ENCODE measurements at regions not wholly inside any gene's neighbourhood (a gene's known extent, or its start where the extent isn't known, plus 50 kb on each side); places are given as distances from the start of the nearest gene placed in this dataset.

- DNase-seq = no peak
Observed at GRCh38 chr14:66380143-66380542, 106.0 kb upstream of the CCDC196 start.

- no peak for DNase-seq
Observed at GRCh38 chr14:66381755-66382154, 104.4 kb upstream of the CCDC196 start.

- no peak for DNase-seq
Observed at GRCh38 chr14:66383257-66383656, 102.9 kb upstream of the CCDC196 start.

- DNase-seq = no peak
Observed at GRCh38 chr14:66383771-66384170, 102.4 kb upstream of the CCDC196 start.

DNA sequence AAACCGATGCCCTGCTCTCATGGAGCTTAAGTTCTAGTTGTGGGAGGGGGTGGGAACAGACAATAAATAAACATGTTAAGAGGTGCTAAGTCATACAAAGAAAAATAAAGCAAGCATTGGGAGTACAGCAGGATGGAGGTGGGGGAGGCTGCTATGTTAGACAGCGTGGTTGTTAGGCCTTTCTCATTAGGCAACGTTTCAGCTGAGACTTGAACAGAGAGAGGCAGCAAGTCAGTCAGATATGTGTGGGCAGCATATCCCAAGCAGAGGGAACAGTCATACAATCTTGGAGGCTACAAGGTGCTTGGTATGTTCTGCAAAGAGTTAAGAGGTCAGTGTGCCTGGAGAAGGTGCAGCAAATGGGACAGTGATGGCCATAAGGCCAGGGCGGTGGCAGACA, 97.7 kb upstream of the CCDC196 start:
- DNase-seq = no peak

DNA sequence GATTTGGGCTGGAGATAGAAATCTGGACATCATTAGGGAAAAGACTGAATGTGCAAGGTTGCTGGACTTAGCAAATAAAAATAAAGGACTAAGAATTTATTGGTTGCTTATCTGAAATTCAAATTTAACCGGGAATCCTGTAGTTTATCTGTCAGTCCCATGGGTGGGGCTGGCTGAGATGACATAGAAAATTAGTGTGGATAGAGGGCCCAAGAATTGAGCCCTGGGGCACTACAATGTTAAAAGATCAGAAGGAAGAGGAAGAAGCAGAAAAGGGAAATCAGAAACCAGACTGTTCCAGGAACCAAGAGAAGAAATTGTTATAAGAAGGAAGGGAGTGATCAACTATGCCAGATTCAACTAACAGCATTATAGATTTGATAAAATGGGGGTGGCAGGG, 96.7 kb upstream of the CCDC196 start:
- DNase-seq = no peak

DNA sequence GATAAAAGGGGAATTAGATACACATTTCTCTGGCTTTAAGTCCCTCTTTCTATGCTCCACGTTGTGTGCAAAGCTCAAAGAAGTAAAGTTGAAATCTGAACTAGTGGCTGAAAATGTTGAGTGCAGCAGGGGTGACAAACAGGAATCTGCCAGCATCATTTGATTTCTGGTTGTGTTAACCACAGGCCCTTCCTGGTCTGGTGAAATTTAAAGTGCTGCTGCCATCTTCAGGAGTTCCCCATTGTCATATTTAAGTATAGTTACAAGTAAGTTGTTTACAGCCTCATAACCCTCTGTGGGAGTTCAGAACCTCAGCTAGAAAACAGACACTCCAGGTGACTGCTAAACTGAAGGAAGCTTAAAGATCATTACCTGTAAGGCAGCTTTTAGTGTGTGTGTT, 90.9 kb upstream of the CCDC196 start:
- no peak for DNase-seq

DNA sequence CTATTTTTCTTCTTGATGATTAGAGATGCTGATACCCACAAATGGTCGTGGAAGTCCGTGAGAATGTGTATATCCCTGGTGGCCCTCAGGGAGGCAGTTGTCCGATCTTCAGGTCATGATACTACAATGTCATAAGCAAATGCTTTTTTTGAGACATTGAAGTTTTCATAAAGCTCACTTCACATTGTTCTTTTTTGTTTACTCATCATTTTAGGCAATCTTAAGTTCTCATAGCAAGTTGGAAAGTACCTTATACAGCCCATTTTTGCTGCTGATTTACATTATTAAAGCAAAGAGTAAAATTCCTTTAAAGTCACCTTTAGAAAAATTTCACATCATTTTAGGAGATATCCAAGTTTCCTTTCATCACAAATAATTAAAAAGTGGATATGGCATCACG, 90.0 kb upstream of the CCDC196 start:
- DNase-seq = no peak

DNA sequence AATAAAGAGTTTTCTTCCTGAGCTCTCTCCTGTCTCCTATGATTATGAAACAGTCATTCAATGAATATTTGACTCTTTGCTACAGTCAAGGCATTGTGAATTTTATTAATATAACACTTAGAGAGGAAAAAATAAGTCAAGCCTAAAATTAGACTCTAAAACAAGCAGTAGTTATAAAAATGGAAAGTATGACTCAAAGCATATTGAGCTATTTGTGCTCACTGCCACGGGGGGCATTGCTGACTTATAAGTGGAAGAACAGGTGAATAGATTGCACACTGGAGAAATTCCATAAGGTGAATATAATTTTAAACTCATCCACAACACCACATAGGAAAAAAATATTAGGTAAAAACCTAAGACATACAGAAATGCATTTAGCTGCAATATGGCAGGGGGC, 87.7 kb upstream of the CCDC196 start:
- no peak for DNase-seq

GRCh38 chr14:66401449-66402095, 84.6 kb upstream of the CCDC196 start:
- DNase-seq = no peak

GRCh38 chr14:66403183-66403582, 83.0 kb upstream of the CCDC196 start:
- DNase-seq = no peak

- no peak for DNase-seq
Observed at GRCh38 chr14:66404051-66404545, 82.1 kb upstream of the CCDC196 start.

DNA sequence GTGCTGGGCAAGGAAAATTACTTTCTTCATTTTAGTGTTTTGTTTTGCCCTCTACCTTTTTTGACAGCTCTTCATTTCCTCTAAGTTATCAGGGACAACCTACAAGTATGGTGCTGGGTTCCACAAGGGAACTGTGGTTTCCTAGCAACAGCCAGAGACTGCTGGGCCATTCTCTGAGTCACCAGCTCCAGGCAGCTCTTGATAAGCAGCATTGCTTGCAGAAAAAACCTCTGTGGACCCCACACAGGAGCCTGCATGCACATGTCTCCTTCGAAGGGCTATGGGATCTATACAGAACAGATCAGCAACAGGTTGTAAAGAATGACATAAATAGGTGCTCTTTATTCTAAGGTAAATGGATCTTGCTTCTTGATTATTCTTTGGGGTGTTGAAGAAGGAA, 81.0 kb upstream of the CCDC196 start:
- no peak for DNase-seq

DNA sequence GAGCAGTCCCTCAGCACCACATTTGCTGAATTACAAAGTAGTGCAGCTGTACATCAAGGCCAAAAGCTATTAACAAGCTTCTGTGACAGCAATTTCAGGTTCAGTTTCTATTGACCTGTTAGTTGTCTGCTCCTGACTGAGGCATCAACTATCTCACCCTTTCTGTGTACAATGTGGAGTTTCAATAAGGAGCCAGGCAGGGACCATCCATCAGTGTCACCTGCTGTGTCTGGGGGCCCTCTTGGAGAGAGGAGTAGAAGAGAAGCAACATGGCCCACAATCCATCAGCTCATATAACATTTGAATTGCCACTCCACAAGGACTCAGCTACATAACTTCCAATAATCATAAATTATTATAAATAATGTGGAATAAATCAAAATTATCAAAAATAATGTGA, 72.3 kb upstream of the CCDC196 start:
- DNase-seq = no peak

- no peak for DNase-seq
Observed at GRCh38 chr14:66414511-66414910, 71.7 kb upstream of the CCDC196 start.

- no peak for DNase-seq
Observed at GRCh38 chr14:66420251-66421006, 65.7 kb upstream of the CCDC196 start.

DNA sequence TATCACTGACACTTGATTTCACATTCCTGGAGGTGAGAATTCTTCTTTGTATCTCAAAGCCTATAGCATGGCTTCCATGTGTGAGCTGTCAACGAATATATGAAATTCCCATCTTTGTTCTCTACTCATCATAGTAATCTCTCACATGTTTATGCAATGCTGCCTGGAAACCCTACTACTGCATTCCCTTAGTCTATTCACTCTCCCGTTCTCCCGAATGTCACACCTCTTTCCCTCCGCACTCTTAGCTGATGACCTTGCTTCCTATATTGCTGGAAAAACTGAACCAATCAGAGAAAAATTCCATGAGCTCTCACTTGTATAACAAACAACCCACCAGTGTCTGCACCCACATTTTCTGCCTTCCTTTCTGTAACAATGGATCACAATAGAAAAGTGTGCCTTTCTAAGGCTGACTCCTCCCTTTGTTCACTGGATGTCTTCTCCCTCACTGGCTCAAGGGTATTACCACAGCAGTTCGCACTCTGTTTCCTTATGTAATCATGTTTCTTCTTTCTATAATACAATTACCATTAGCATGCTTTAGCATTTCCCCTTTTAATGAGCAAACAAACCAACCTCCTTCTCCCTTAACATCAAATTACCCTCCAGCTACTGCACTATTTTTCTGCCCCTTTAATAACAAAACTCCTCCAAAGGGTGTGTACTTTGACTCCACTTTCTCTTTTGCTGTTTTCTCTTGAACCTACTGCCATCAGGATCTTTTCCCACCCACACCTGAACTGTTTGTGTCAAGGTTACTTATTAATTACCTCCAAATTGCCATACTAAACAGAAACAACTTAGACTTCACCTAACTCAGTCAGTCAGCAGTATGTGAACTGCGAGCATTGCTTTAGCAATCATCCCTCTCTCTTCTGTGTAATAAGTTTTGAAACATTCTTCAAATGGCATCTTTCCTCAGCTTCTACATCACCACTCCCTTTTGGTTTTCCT, 63.9 kb upstream of the CCDC196 start:
- no peak for DNase-seq

DNA sequence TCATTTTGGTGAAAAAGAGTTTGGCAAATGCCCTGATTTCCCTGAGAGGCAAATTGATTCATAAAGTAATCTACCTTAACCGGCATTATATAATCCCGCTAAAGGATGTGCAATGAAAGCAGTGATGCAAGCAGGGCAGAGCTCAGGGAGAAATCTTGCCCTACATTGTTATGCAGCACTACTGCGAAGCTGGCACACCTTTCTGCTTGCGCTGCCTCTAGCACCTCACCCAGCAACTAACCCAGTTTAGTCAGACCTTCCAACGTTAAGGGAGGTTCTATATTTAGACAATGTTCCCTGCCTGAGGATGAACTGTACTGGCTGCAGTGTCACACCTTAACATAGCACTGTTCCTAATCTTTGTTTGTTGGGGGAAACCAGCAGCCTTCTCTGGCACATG, 60.8 kb upstream of the CCDC196 start:
- DNase-seq = no peak

DNA sequence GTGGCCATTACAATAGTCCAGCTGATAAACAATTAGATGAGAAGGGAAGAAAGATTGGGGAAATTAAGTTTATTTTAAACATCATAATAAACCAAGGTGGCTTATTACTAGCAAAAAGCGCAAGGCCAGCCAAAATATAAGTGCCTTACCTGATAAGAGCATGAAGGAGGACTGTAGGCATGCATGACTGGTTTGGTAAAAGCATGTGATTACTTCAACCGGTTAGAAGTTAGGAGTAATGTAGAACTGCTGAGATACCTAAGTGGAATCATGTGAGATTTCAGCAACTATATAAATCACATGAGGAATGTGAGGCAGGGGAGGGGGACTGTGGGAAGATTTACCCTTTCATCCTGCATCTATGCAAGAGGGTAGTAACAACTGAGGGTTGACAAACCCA, 59.7 kb upstream of the CCDC196 start:
- DNase-seq = no peak

DNA sequence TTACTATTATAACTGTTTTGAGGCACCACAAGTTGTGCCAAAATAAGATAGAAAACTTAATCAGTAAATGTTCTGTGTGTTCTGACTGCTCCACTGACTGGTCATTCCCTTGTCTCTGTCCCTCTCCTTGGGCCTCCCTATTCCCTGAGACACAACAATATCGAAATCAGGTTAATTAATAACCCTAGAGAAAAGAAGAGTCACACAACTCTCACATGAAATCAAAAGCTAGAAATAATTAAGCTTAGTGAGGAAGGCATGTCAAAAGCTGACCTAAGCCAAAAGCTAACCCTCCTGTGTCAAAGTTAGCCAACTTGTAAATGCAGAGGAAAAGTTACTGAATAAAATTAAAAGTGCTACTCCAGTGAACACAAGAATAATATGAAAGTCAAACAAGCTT, 53.8 kb upstream of the CCDC196 start:
- no peak for DNase-seq

- DNase-seq = no peak
Observed at GRCh38 chr14:66434464-66434863, 51.7 kb upstream of the CCDC196 start.

- DNase-seq = no peak
Observed at GRCh38 chr14:66435683-66436082, 50.5 kb upstream of the CCDC196 start.

Measured in activated gamma-delta T cell (primary cell).